Transverse colon (tissue), 4 donors: ENCODE measurements at regions not wholly inside any gene's neighbourhood (a gene's known extent, or its start where the extent isn't known, plus 50 kb on each side); places are given as distances from the start of the nearest gene placed in this dataset.

ENCODE experiments used
- DNase-seq: peaks from one replicate; pipeline ENCODE4 v3.0.0-alpha.2; 2019
- H3K27ac ChIP-seq, 4 donors: fragments of 200-600 bp; sonication (generic); 2 replicates each; pipeline ENCODE4 v1.5.1; 2016 to 2018; ENCODE audit warnings: inconsistent platforms in 4 of 4
- H3K27me3 ChIP-seq: fragments of 200-600 bp; sonication (generic); 2 replicates; pipeline ENCODE4 v1.5.1; 2017; ENCODE audit warnings: inconsistent platforms
- H3K36me3 ChIP-seq, 4 donors: fragments of 200-600 bp; sonication (generic); 2 replicates each; pipeline ENCODE4 v1.5.1; 2017 to 2019; ENCODE audit warnings: inconsistent platforms in 4 of 4
- H3K4me1 ChIP-seq, 4 donors: fragments of 200-600 bp; sonication (generic); 2 replicates each; pipeline ENCODE4 v1.5.1; 2017 to 2020; ENCODE audit warnings: inconsistent platforms in 4 of 4
- H3K4me3 ChIP-seq, 4 donors: fragments of 200-600 bp; sonication (generic); 1 replicate in 1 of 4; 2 replicates in 3 of 4; pipeline versions ENCODE4 v1.5.1 to v1.6.1; 2017 to 2019; ENCODE audit warnings: inconsistent platforms in 4 of 4
- H3K9me3 ChIP-seq, 2 donors: fragments of 200-600 bp; sonication (generic); 2 replicates each; pipeline ENCODE4 v1.5.1; 2017 to 2019; ENCODE audit warnings: inconsistent platforms in 2 of 2
- CTCF ChIP-seq, 5 experiments: fragments of 200-600 bp in 3 of 5; fragments of 450-650 bp in 2 of 5; sonication (generic) in 3 of 5; IDR thresholded peaks; 1 replicate in 2 of 5; 2 replicates in 3 of 5; pipeline ENCODE4 v1.5.1; 2016 to 2017; ENCODE audit warnings: antibody characterized with exemption in 5 of 5, inconsistent platforms in 3 of 5, mild to moderate bottlenecking in 2 of 5, moderate library complexity in 1 of 5
- EP300 ChIP-seq: sonication (generic); formaldehyde crosslinking; IDR thresholded peaks from one replicate; pipeline ENCODE4 v1.6.1; 2017; ENCODE audit warnings: antibody characterized with exemption, low read depth
- POLR2A ChIP-seq: fragments of 450-650 bp; IDR thresholded peaks from one replicate; pipeline ENCODE4 v1.6.1; 2016; ENCODE audit warnings: antibody characterized with exemption, mild to moderate bottlenecking, moderate library complexity
- POLR2AphosphoS5 ChIP-seq, 3 donors: sonication (generic); formaldehyde crosslinking; IDR thresholded peaks; one replicate each; pipeline ENCODE4 v1.6.1; 2016; ENCODE audit warnings: antibody characterized with exemption in 3 of 3
- whole genome bisulfite sequencing, 2 donors: methylation state at CpG; one replicate each; pipeline ENCODE4 v1.1.5; 2018; ENCODE audit warnings: low coverage in 1 of 2; 5-methylcytosine and 5-hydroxymethylcytosine counted together
- in situ Hi-C, 4 donors: fragments of 200-750 bp; cut with MboI; loops; one replicate each; pipeline versions ENCODE4 v1.15.0 to v1.15.1; 2017; ENCODE audit warnings: low sequenced_read_pairs in 3 of 4, low pct_ligation_motif_present in 1 of 4, low pct_unique_long_range_greater_than_20kb in 1 of 4
- intact Hi-C: fragments of 100-400 bp; cut with DNase I; formaldehyde crosslinking; loops from one replicate; pipeline ENCODE4 v1.15.1; 2023; ENCODE audit warnings: low total_unique reads

DNA sequence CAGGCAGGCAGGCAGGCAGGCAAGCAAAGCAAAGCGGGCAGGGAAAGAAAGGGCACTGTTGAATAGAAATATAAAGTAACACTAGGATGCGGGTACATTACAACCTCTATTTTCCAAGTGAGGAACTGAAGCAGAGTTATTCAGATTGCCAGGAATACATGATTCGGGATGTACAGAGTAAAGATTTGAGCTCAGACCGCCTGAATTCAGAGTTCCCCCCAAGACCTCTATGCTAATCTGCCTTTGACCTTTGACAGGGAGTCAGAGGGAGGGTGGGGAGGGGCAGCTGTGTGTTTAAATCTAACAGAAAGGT, 271.9 kb upstream of the SMIM31 start:
- 58 to 83% methylated on average over 3 to 4 of the region's 4 CpGs for WGBS, 2 donors
- no peaks in the 10 kb centered on the region for H3K36me3 ChIP-seq
- no peak for DNase-seq
- in situ Hi-C loops (no loop called here), intact Hi-C loops (no loop called here)
- no peaks in the 10 kb centered on the region for H3K9me3 ChIP-seq
- TF ChIP-seq POLR2AphosphoS5 (IDR thresholded peaks at IDR 0.05) (no peak), POLR2A (no peak), EP300 (no peak), CTCF (IDR thresholded peaks at IDR 0.05) (no peak)
- no peak overlapping the region for H3K4me3 ChIP-seq
- H3K4me1 ChIP-seq = no peaks in the 10 kb centered on the region
- H3K27ac ChIP-seq = no peak overlapping the region
- no peaks in the 10 kb centered on the region for H3K27me3 ChIP-seq

DNA sequence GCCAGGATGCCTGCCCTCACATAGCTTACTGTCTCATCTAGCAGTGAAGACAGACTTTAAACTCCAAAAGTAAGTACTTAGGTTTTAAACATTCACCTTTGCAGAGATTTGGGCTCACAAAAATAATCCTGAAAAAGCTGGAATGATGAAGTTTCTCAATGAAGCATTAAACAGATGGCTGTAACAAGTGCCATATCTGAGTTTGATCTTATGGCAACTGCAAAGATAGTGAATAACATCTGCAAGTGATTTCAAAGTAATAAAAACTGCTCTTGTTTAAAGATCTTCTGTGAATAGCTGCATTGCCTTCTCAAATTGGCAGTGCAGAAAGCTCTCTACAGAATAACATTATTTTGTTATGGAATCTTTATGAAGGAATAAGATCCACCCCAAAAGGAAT, 271.2 kb upstream of the SMIM31 start:
- Histone ChIP-seq H3K4me1 (no peaks in the 10 kb centered on the region), H3K36me3 (no peaks in the 10 kb centered on the region), H3K9me3 (no peaks in the 10 kb centered on the region), H3K4me3 (no peak overlapping the region), H3K27ac (no peak overlapping the region), H3K27me3 (no peaks in the 10 kb centered on the region)
- TF ChIP-seq POLR2AphosphoS5 (IDR thresholded peaks at IDR 0.05) = no peak
- no peak for TF ChIP-seq CTCF (IDR thresholded peaks at IDR 0.05)
- no peak for TF ChIP-seq EP300
- no peak for TF ChIP-seq POLR2A
- no peak for DNase-seq
- in situ Hi-C loops (no loop called here), intact Hi-C loops (no loop called here)

GRCh38 chr4:164483711-164484110, 270.2 kb upstream of the SMIM31 start:
- Histone ChIP-seq H3K4me1 (no peaks in the 10 kb centered on the region), H3K36me3 (no peaks in the 10 kb centered on the region), H3K4me3 (no peak overlapping the region), H3K9me3 (no peaks in the 10 kb centered on the region), H3K27ac (no peak overlapping the region), H3K27me3 (no peaks in the 10 kb centered on the region)
- in situ Hi-C loops = no loop called here
- intact Hi-C loops = no loop called here
- DNase-seq = no peak
- TF ChIP-seq EP300 = no peak
- no peak for TF ChIP-seq POLR2A
- TF ChIP-seq CTCF (IDR thresholded peaks at IDR 0.05) = no peak
- TF ChIP-seq POLR2AphosphoS5 (IDR thresholded peaks at IDR 0.05) = no peak
- WGBS, 2 donors = 62 to 83% methylated on average over 5 of the region's 5 CpGs

GRCh38 chr4:164484551-164484950, 269.4 kb upstream of the SMIM31 start:
- no peaks in the 10 kb centered on the region for H3K9me3 ChIP-seq
- no peaks in the 10 kb centered on the region for H3K4me1 ChIP-seq
- DNase-seq = no peak
- no peaks in the 10 kb centered on the region for H3K27me3 ChIP-seq
- H3K4me3 ChIP-seq = no peak overlapping the region
- H3K36me3 ChIP-seq = no peaks in the 10 kb centered on the region
- no peak overlapping the region for H3K27ac ChIP-seq
- intact Hi-C loops = no loop called here
- TF ChIP-seq EP300 (no peak), CTCF (IDR thresholded peaks at IDR 0.05) (no peak), POLR2A (no peak), POLR2AphosphoS5 (IDR thresholded peaks at IDR 0.05) (no peak)
- WGBS, 2 donors = 83 to 100% methylated on average over 1 of the region's 1 CpG
- in situ Hi-C loops = no loop called here
